Ammon's horn (tissue), 1 donor: ENCODE measurements at regions not wholly inside any gene's neighbourhood (a gene's known extent, or its start where the extent isn't known, plus 50 kb on each side); places are given as distances from the start of the nearest gene placed in this dataset.
"Not testable (repeated sequence)": the region's sequence is repeated elsewhere in the genome, so short reads cannot be mapped to it uniquely, and the experiment has no call there.

ENCODE experiments used
- DNase-seq: peaks from one replicate; pipeline ENCODE4 v3.0.0-alpha.2; 2016; ENCODE audit warnings: low spot score

DNA sequence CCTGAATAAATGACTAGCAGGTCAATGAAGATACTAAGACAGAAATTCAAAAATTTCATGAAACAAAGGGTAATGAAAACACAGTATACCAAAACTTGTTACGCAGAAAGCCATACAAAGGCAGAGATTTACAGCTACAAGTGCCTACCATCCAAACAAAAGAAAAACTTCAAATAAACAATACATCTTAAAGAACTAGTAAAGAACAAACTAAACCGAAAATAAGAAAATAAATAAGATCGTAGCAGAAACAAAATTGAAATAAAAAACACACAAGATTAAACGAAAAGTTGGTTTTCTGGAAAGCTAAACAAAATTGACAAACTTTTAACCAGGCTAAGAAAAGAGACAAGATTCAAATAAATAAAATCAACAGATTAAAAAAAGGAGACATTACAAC is 51.5 kb downstream of the VPREB1 start:
- DNase-seq: not testable (repeated sequence)

DNA sequence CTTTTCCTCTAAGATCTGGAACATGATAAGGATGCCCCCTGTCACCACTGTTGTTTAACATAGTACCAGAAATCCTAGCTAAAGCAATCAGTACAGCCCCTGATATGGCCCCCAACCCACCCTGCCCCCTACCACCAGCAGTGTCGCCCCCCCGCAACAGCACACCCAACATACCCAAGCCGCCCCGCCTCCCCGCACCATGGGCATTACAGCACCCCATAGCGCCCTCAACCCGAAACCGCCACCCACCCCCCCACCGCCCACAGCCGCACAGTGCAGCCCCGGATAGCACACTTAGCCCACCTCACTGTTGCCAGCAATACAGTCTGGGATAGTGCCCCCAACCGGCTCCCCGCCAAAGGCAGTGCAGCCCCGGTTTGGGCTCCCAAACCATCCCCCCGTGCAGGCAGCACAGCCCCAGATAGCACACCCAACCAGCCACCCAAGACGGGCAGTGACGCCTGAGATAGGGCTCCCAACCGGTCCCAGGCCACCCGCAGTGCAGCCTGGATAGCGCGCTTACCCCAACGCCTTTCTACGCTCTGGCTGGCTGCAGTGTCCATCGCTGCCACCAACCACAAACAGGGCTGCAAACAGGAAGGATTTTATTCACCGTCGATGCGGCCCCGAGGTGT is 52.7 kb downstream of the VPREB1 start:
- DNase-seq: not testable (repeated sequence)

DNA sequence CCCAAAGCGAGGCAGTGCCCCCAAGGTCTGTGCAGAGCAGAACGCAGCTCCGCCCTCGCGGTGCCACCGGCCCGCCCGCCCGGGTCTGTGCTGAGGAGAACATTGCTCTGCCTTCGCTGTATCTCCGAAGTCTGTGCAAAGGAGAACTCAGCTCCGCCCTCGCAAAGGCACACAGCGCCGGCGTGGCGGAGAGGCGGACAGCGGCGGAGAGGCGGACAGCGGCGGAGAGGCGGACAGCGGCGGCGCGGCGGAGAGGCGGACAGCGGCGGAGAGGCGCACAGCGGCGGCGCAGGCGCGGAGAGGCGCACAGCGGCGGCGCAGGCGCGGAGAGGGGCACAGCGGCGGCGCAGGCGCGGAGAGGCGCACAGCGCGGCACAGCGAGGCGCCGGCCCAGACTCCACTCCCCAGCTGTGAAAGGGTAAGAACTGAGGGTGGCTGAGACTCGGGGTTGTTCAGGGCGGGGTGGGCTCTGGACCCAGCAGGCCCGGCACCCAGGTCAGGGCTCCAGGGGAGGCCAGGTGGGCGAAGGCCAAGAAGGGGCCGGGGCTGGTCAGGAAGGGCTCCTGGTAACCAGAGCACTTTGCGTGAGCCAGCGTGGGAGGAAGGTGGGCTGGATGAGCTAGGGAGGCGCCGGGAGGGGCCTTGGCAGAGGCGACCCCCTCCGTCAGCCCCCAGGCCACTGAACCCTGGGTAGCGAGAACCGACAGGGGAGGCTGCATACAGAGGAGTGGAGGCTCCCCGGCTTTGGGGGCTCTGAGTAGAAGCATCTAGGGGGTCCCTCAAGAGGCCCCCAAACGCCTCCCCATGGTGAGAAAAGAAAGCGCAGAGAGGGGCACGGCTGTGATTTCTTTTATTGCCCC is 53.4 kb downstream of the VPREB1 start:
- DNase-seq: peak; percentile 51

DNA sequence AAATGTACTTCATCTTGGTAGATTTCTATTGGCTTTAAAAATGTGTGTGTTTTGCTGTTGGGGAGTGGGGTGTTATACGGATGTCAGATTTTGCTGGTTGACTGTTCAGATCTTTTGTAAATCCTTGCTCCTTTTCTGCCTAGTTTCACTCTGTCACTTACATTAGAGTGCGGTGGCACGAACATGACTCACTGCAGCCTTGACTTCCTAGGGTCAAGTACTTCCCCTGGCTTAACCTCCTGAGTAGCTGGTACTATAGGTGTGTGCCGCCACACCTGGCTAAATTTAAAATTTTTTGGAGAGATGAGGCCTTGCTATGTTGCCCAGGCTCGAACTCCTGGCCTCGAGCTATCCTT is 54.0 kb downstream of the VPREB1 start:
- not testable (repeated sequence) for DNase-seq

DNA sequence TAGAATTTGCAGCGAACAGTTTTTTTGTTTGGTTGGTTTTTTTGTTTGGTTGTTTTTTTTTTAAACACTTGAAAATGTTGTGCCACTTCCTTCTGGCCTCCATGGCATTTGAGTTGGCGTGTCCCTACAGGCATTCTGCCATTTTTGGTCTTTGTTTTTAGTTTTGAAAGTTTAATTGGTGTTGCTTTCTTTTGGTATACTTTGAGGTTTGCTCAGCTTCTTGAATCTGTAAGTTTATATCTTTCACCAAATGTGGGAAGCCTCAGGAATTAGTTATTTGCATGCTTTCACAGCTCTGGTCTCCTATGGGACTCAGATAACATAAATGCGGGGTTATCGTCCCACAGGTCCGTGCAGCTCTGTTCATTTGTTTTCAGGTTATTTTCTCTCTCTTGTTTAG is 55.9 kb downstream of the VPREB1 start:
- DNase-seq: not testable (repeated sequence)

DNA sequence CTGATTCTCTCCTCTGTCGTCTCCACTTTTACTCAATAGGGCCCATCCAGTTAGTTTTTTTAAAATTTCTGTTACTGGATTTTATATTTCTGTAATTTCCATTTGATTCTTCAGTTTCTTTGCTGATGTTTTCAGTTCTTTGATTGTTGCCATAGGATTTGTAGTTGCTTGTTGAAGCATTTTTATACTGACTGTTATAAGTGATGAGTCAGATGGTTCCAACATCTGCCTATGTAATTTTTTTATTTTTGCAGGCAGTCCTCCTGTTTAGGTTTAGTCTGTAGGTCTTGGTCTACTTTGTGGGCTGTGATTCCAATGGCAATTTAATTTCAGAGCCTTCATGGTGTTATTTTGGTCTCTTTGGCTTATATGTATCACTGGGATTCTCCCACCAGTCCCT is 56.4 kb downstream of the VPREB1 start:
- DNase-seq: not testable (repeated sequence)

DNA sequence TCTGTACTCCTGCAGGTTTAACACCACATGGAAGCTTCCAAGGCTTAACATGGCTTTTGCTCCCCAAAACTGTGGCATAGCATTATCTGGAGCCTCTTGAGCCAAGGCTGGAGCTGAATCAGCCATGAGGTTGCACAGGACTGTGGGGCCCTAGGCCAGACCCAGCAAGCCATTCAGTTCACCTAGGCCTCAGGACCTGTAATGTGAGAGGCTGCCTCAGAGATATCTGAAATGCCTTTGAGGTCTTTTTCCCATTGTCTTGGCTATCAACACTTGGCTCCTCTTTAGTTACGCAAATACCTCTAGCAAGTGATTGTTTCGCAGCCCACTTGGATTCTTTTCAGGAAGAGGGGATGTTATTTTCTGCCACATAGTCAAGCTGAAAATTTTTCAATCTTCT is 72.0 kb downstream of the VPREB1 start:
- DNase-seq: no peak

DNA sequence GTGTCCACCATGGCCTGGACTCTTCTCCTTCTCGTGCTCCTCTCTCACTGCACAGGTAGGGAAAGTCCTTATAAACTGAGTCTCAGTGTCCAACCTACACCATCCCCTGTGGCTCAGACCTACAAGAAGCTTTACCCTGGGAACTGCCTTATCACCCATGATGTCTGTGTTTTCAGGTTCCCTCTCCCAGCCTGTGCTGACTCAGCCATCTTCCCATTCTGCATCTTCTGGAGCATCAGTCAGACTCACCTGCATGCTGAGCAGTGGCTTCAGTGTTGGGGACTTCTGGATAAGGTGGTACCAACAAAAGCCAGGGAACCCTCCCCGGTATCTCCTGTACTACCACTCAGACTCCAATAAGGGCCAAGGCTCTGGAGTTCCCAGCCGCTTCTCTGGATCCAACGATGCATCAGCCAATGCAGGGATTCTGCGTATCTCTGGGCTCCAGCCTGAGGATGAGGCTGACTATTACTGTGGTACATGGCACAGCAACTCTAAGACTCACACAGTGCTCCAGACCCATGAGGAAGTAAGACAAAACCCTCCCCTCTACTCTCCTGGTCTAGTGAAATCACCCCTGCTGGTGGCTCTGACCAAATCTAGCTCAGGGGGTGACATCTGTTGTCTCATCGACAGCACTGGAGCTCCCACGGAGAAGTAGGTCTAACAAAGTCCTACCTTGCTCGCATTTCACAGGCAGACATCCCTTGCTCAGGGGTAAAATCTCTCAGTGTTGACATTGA is 74.3 kb downstream of the VPREB1 start:
- no peak for DNase-seq

DNA sequence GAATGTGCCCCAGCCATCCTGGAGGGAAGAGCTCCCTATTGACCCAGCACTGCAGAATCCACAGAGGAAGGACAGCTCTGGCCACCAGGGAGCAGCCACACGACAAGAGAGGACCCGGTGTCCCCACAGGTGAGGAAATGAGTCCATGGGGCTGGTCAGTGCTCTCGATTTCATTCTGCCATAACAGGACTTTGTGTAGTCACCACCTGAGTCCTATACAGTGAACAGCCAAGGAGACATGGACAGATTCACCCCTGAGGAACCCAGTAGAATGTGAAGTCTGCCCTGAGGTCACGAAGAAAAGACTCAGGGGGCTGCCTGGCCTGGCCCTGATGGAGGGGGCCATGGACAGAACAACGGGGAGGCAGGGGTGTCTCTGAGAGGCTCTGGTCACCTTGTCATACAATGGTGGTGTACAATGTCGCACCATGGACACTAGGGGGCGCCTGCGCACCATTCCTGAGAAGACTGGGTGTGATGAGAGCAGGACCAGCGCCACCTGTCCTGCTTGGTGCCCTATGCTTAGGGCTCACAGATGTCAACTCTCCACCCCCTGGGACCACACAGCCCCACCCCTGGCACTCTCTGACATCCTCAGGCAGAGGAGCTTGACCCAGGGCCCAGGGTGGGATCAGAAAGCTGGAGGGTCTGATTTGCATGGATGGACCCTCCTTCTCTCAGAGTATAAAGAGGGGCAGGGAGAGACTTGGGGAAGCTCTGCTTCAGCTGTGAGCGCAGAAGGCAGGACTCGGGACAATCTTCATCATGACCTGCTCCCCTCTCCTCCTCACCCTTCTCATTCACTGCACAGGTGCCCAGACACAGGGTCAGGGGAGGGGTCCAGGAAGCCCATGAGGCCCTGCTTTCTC is 77.4 kb downstream of the VPREB1 start:
- peak; percentile 76 for DNase-seq

DNA sequence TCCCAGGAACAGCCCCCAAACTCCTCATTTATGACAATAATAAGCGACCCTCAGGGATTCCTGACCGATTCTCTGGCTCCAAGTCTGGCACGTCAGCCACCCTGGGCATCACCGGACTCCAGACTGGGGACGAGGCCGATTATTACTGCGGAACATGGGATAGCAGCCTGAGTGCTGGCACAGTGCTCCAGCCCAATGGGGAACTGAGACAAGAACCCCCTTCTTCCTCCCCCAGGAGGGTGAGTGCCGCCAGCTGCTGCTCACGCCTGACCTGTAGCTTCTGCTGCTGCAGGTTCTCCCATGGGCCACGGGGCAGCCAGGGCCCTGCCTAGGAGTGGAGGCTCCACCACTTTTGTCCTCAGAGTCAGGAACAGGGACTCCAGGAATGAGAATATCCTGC is 78.2 kb downstream of the VPREB1 start:
- no peak for DNase-seq

DNA sequence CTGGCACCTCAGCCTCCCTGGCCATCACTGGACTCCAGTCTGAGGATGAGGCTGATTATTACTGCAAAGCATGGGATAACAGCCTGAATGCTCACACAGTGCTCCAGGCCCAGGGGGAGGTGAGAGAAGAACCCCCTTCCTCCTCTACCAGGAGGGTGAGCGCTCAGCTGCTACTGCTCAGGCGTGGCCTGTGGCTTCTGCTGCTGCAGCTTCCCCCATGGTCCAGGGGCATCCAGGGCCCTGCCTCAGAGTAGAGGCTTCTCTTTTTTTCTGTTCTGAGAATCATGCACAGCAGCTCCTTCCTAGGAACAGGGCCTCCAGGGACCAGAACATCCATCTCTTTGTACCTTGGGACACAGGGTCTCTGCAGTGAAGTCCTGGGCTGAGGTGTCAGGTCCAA is 83.1 kb downstream of the VPREB1 start:
- no peak for DNase-seq

DNA sequence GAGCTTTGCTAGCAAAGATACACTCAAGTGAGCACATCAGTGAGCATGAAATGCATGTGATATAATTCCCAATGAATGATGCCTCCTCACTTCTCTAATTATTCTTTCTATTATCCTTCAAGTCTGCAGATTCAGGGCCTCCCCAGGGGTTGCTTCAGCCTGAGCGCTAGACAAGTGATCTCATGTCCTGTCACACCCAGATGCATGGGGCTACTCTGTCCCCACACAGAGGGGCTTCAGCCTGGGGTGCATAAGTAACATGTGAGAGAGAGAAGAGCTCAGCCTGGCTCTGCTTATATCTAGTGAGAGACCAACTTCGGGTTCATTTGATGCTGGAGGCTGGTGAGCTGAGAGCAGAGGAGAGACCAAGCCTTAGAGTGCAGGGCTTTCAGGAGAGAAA is 85.2 kb downstream of the VPREB1 start:
- no peak for DNase-seq

DNA sequence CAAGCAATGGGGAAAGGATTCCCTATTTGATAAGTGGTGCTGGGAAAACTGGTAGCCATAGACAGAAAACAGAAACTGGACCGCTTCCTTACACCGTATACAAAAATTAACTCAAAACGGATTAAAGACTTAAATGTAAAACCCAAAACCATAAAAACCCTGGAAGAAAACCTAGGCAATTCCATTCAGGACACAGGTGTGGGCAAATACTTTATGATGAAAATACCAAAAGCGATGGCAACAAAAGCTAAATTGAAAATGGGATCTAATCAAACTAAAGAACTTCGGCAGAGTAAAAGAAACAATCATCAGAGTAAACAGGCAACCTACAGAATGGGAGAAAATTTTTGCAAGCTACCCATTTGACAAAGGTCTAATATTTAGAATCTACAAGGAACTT is 91.1 kb downstream of the VPREB1 start:
- not testable (repeated sequence) for DNase-seq

DNA sequence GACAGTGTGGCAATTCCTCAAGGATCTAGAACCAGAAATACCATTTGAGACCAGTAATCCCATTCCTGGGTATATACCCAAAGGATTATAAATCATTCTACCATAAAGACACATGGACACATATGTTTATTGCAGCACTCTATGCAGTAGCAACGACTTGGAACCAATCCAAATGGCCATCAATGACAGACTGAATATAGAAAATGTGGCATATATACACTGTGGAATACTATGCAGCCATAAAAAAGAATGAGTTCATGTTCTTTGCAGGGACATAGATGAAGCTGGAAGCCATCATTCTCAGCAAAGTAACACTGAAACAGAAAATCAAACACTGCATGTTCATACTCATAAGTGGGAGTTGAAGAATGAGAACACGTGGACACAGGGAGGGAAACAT is 91.7 kb downstream of the VPREB1 start:
- not testable (repeated sequence) for DNase-seq

DNA sequence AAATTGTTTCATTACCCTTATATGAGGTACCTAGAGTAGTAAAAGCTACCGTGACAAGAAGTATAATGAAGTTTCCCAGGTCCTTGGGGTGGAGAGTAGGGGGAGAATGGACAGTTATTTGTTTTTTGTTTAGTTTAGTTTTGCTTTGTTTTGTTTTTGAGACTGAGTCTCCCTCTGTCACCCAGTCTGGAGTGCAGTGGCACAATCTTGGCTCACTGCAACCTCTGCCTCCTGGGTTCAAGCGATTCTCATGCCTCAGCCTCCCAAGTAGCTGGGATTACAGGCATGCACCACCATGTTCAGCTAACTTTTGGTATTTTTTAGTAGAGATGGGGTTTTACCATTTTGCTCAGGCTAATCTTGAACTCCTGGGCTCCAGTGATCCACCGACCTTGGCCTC is 94.2 kb downstream of the VPREB1 start:
- not testable (repeated sequence) for DNase-seq

DNA sequence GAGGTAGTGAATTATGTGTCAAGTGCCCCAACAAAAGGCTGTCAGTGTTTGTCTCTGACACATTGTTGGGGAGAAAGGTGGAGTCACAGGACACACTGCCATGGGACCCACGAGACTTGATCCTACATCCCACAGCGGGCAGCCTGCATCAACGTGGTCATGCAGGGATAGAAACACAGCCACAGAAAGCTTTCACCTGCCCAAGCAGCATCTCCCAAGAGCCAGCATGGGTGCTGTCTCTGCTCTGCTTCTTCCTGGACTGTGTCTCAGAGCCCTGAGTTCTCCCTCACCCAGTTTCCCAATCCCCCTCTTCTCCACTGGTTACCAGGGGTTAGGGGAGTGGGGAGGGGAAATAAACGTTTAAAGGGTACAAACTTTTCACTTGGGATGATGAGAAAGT is 97.2 kb downstream of the VPREB1 start:
- DNase-seq: no peak

DNA sequence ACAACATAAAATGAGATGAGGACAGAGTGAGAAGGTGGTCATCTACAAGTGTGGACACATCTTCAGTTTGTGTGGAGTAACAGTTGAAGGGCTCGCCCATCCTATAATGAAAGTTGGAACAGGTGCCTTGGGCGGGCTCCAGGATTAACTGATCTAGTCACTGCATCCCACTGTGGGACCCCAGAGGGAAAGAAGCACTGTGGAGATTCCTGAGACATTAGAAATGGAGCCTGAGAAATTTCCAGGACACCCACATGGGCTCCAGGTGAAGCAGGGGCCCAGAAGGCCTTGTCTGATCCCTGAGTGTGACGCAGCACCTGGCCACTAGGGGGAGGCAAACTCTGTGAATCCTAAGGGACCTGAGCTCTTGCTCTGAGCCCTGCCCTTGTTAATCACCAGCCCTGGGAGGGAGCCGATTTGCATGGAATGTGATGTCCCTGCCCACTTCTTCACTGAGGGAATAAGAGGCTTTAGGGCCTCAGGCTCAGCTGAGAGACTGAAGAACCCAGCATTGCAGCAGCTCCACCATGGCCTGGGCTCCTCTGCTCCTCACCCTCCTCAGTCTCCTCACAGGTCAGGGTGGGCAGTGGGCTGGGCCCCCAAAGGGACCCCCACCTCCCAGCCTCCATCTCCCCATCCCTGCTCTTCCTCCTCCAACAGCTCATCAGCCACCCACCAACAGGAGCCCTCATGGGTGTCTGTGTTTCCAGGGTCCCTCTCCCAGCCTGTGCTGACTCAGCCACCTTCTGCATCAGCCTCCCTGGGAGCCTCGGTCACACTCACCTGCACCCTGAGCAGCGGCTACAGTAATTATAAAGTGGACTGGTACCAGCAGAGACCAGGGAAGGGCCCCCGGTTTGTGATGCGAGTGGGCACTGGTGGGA is 98.4 kb downstream of the VPREB1 start:
- DNase-seq: no peak

DNA sequence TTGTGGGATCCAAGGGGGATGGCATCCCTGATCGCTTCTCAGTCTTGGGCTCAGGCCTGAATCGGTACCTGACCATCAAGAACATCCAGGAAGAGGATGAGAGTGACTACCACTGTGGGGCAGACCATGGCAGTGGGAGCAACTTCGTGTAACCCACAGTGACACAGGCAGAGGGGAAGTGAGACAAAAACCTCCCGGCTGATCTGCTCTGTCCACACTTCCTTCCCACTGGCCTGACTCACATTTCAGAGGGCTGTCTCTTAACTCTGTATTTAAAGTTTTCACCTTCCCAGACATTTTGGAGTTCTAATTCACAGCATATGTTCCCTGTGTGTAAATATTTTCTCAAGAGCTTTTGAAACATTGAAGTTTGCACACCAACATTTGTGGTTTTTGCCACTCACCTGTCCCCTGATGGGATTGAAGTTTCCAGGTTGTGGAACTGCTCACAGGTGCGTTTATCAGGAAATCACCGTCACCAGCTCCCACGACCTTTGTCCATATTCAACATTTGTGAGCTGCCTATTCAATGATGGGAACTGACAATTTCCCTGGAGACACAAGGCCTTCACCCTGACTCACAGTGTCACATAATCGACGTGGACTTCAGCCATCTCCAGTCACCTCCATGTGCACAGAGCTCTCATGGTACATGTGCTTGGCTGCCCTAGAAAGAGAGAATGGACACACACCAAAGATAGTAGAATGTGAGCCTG is 99.2 kb downstream of the VPREB1 start:
- peak; percentile 32 for DNase-seq

DNA sequence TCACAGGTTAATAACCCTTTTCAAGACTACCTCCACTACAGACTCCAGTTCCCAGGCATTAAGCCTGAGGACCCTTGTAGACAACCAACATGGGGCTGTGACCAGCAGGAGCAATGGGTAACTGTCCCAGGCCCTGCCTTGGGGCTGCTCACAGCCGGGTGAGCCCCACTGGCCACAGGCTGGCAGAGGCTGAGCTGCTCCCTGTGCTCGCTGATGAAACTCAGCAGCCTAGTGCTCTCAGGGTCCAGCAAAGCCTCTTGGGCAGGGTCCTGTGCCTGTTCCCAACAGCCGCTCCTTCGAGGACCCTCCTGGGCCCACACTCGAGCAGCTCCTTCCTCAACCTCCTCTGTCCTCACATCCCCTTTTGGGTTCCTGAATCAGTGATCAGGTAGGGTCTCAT is 99.8 kb downstream of the VPREB1 start:
- no peak for DNase-seq

DNA sequence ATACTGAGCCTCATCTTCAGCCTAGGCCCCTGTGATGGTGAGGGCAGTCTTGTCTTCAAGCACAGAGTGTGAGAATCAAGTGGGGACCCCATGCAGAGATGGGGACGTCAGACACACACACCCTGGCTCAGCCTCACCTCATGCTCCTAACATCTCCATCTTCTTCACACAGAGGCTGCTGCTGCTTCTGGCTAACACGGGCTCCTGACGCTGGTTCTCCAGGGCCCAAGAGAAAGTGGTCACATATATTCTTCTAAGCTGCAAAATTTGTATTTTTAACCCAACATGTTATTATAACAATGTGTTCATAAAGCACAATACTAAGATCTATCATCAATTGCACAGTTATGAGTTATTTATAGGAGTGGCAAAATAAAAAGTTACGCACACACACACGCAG is 101.2 kb downstream of the VPREB1 start:
- DNase-seq: no peak
